Upper lobe of left lung (tissue), 6 donors: ENCODE measurements at regions not wholly inside any gene's neighbourhood (a gene's known extent, or its start where the extent isn't known, plus 50 kb on each side); places are given as distances from the start of the nearest gene placed in this dataset.

Experiments
- ATAC-seq, 2 donors: fragments of 200-7000 bp; cut with Tn5 transposase; one replicate each; pipeline ENCODE4 v1.9.1; 2022; ENCODE audit warnings: mild to moderate bottlenecking in 2 of 2, moderate library complexity in 2 of 2; ENCODE audit not compliant: low FRiP score in 2 of 2
- DNase-seq, 2 donors: peaks; one replicate each; pipeline ENCODE4 v3.0.0-alpha.2; 2019 to 2020
- H3K27ac ChIP-seq, 4 donors: fragments of 200-600 bp; sonication (generic); one replicate each; pipeline ENCODE4 v1.5.1; 2016 to 2019
- H3K27me3 ChIP-seq, 4 donors: fragments of 200-600 bp; sonication (generic); one replicate each; pipeline ENCODE4 v1.5.1; 2017 to 2019
- H3K36me3 ChIP-seq, 4 donors: fragments of 200-600 bp; sonication (generic); one replicate each; pipeline ENCODE4 v1.5.1; 2016 to 2019
- H3K4me1 ChIP-seq, 4 donors: fragments of 200-600 bp; sonication (generic); one replicate each; pipeline ENCODE4 v1.5.1; 2018 to 2019
- H3K4me3 ChIP-seq, 4 donors: fragments of 200-600 bp; sonication (generic); one replicate each; pipeline ENCODE4 v1.5.1; 2017 to 2019; ENCODE audit warnings: mild to moderate bottlenecking in 2 of 4, moderate library complexity in 1 of 4
- H3K9me3 ChIP-seq, 4 donors: fragments of 200-600 bp; sonication (generic); one replicate each; pipeline ENCODE4 v1.5.1; 2018 to 2019
- CTCF ChIP-seq, 6 experiments: fragments of 450-650 bp in 4 of 6; fragments of 200-600 bp in 2 of 6; sonication (generic) in 2 of 6; IDR thresholded peaks; one replicate each; pipeline ENCODE4 v1.5.1; 2016 to 2019; ENCODE audit warnings: antibody characterized with exemption in 6 of 6
- EP300 ChIP-seq, 4 donors: sonication (generic); formaldehyde crosslinking; IDR thresholded peaks; one replicate each; pipeline ENCODE4 v1.5.1; 2017; ENCODE audit warnings: antibody characterized with exemption in 4 of 4, control low read depth in 2 of 4
- POLR2A ChIP-seq, 4 donors: fragments of 450-650 bp; IDR thresholded peaks; one replicate each; pipeline ENCODE4 v1.5.1; 2016 to 2017; ENCODE audit warnings: antibody characterized with exemption in 4 of 4, mild to moderate bottlenecking in 2 of 4
- POLR2AphosphoS5 ChIP-seq, 2 donors: sonication (generic); formaldehyde crosslinking; IDR thresholded peaks; one replicate each; pipeline ENCODE4 v1.5.1; 2017; ENCODE audit warnings: antibody characterized with exemption in 2 of 2
- WGBS, 2 donors: methylation state at CpG; one replicate each; pipeline ENCODE4 v1.1.5; 2017 to 2018; 5-methylcytosine and 5-hydroxymethylcytosine counted together
- donor health status: DM: no; HTN: no; CAD: no; lungs with moderate emphysema.
- donor health status: DM: no; HTN: yes; CAD: no; lungs with severe emphysema.

GRCh38 chr15:46618984-46619383, 984.2 kb downstream of the SQOR start:
- no peaks in the 10 kb centered on the region for H3K9me3 ChIP-seq
- TF ChIP-seq POLR2AphosphoS5 (IDR thresholded peaks at IDR 0.05) (no peak), CTCF (IDR thresholded peaks at IDR 0.05) (no peak), POLR2A (IDR thresholded peaks at IDR 0.05) (no peak), EP300 (IDR thresholded peaks at IDR 0.05) (no peak)
- WGBS, 2 donors = 33 to 45% methylated on average over 2 of the region's 2 CpGs

GRCh38 chr15:46620392-46621013, 985.7 kb downstream of the SQOR start:
- H3K4me1 ChIP-seq = no peaks in the 10 kb centered on the region
- H3K27ac ChIP-seq = no peak overlapping the region
- TF ChIP-seq POLR2A (IDR thresholded peaks at IDR 0.05) (no peak), EP300 (IDR thresholded peaks at IDR 0.05) (no peak), CTCF (IDR thresholded peaks at IDR 0.05) (no peak), POLR2AphosphoS5 (IDR thresholded peaks at IDR 0.05) (no peak)
- no peaks in the 10 kb centered on the region for H3K27me3 ChIP-seq
- peaks cover 0 to 7% (median 0%) of the 10 kb centered on the region in 4 donors for H3K9me3 ChIP-seq
- H3K36me3 ChIP-seq = no peaks in the 10 kb centered on the region
- ATAC-seq (no peak), DNase-seq (no peak)
- no peak overlapping the region for H3K4me3 ChIP-seq

More at GRCh38 chr15:46618984-46619383, 984.2 kb downstream of the SQOR start:
- no peak for ATAC-seq
- Histone ChIP-seq H3K27me3 (no peaks in the 10 kb centered on the region), H3K27ac (no peak overlapping the region), H3K36me3 (no peaks in the 10 kb centered on the region), H3K4me1 (no peaks in the 10 kb centered on the region), H3K4me3 (no peak overlapping the region)
- no peak for DNase-seq

GRCh38 chr15:46622851-46623250, 988.0 kb downstream of the SQOR start:
- Histone ChIP-seq H3K4me1 (no peaks in the 10 kb centered on the region), H3K27me3 (no peaks in the 10 kb centered on the region), H3K4me3 (no peak overlapping the region), H3K27ac (no peak overlapping the region), H3K36me3 (no peaks in the 10 kb centered on the region), H3K9me3 (peaks cover 0 to 25% (median 0%) of the 10 kb centered on the region in 4 donors)
- ATAC-seq (no peak), DNase-seq (no peak)
- TF ChIP-seq CTCF (IDR thresholded peaks at IDR 0.05) = no peak
- TF ChIP-seq EP300 (IDR thresholded peaks at IDR 0.05) = no peak
- TF ChIP-seq POLR2AphosphoS5 (IDR thresholded peaks at IDR 0.05) = no peak
- TF ChIP-seq POLR2A (IDR thresholded peaks at IDR 0.05) = no peak
- WGBS, 2 donors = 67 to 76% methylated on average over 2 of the region's 2 CpGs

- H3K36me3 ChIP-seq = no peaks in the 10 kb centered on the region
- TF ChIP-seq EP300 (IDR thresholded peaks at IDR 0.05) (no peak), POLR2A (IDR thresholded peaks at IDR 0.05) (no peak), CTCF (IDR thresholded peaks at IDR 0.05) (no peak), POLR2AphosphoS5 (IDR thresholded peaks at IDR 0.05) (no peak)
- H3K27ac ChIP-seq = no peak overlapping the region
- DNase-seq (no peak), ATAC-seq (no peak)
- H3K4me3 ChIP-seq = no peak overlapping the region
- no peaks in the 10 kb centered on the region for H3K27me3 ChIP-seq
- no peaks in the 10 kb centered on the region for H3K9me3 ChIP-seq
- H3K4me1 ChIP-seq = no peaks in the 10 kb centered on the region
- WGBS, 2 donors = 33 to 59% methylated on average over 1 of the region's 1 CpG
Measured at GRCh38 chr15:46636206-46636605, 1001.4 kb downstream of the SQOR start.
